ENCODE measurements at regions not wholly inside any gene's neighbourhood (a gene's known extent, or its start where the extent isn't known, plus 50 kb on each side); places are given as distances from the start of the nearest gene placed in this dataset.

- H3K4me1 ChIP-seq (ENCODE audit: control insufficient read depth, insufficient read depth, low read length), result no peaks in the 10 kb centered on the region
- H3K27me3 ChIP-seq (ENCODE audit: control insufficient read depth, insufficient read depth, low read length), result no peaks in the 10 kb centered on the region
- no peaks in the 10 kb centered on the region for H3K36me3 ChIP-seq (ENCODE audit: control insufficient read depth, insufficient read depth, low read length)
- H3K9me3 ChIP-seq (ENCODE audit: control insufficient read depth, low read depth, low read length), result no peaks in the 10 kb centered on the region
- H3K27ac ChIP-seq (ENCODE audit: low read length), result no peak overlapping the region
- DNase-seq, result no peak
- 71% methylated on average over 1 of the region's 1 CpG for WGBS (ENCODE audit: insufficient coverage, low lambda C conversion rate)
- no peak overlapping the region for H3K4me3 ChIP-seq (ENCODE audit: low read length)
Measured at GRCh38 chr1:190717055-190717454, 239.4 kb upstream of the BRINP3 start.

GRCh38 chr1:190736971-190737590 is 259.4 kb upstream of the BRINP3 start:
- Histone ChIP-seq H3K27me3 (ENCODE audit: control insufficient read depth, insufficient read depth, low read length) (no peaks in the 10 kb centered on the region), H3K4me1 (ENCODE audit: control insufficient read depth, insufficient read depth, low read length) (no peaks in the 10 kb centered on the region), H3K4me3 (ENCODE audit: low read length) (no peak overlapping the region), H3K9me3 (ENCODE audit: control insufficient read depth, low read depth, low read length) (no peaks in the 10 kb centered on the region), H3K36me3 (ENCODE audit: control insufficient read depth, insufficient read depth, low read length) (no peaks in the 10 kb centered on the region), H3K27ac (ENCODE audit: low read length) (no peak overlapping the region)
- 91% methylated on average over 4 of the region's 7 CpGs for WGBS (ENCODE audit: insufficient coverage, low lambda C conversion rate)
- no peak for DNase-seq

GRCh38 chr1:190738317-190738716 is 260.7 kb upstream of the BRINP3 start:
- H3K27me3 ChIP-seq (ENCODE audit: control insufficient read depth, insufficient read depth, low read length), result no peaks in the 10 kb centered on the region
- DNase-seq, result no peak
- H3K36me3 ChIP-seq (ENCODE audit: control insufficient read depth, insufficient read depth, low read length), result no peaks in the 10 kb centered on the region
- H3K4me3 ChIP-seq (ENCODE audit: low read length), result no peak overlapping the region
- H3K9me3 ChIP-seq (ENCODE audit: control insufficient read depth, low read depth, low read length), result no peaks in the 10 kb centered on the region
- no peaks in the 10 kb centered on the region for H3K4me1 ChIP-seq (ENCODE audit: control insufficient read depth, insufficient read depth, low read length)
- WGBS (ENCODE audit: insufficient coverage, low lambda C conversion rate), result 100% methylated on average over 1 of the region's 3 CpGs
- H3K27ac ChIP-seq (ENCODE audit: low read length), result no peak overlapping the region

GRCh38 chr1:190739926-190740325 is 262.3 kb upstream of the BRINP3 start:
- Histone ChIP-seq H3K4me1 (ENCODE audit: control insufficient read depth, insufficient read depth, low read length) (no peaks in the 10 kb centered on the region), H3K27ac (ENCODE audit: low read length) (no peak overlapping the region), H3K9me3 (ENCODE audit: control insufficient read depth, low read depth, low read length) (no peaks in the 10 kb centered on the region), H3K27me3 (ENCODE audit: control insufficient read depth, insufficient read depth, low read length) (no peaks in the 10 kb centered on the region), H3K36me3 (ENCODE audit: control insufficient read depth, insufficient read depth, low read length) (no peaks in the 10 kb centered on the region), H3K4me3 (ENCODE audit: low read length) (no peak overlapping the region)
- 63% methylated on average over 2 of the region's 2 CpGs for WGBS (ENCODE audit: insufficient coverage, low lambda C conversion rate)
- no peak for DNase-seq

GRCh38 chr1:190747704-190748103 is 270.0 kb upstream of the BRINP3 start:
- DNase-seq, result no peak
- Histone ChIP-seq H3K4me3 (ENCODE audit: low read length) (no peak overlapping the region), H3K36me3 (ENCODE audit: control insufficient read depth, insufficient read depth, low read length) (no peaks in the 10 kb centered on the region), H3K27ac (ENCODE audit: low read length) (no peak overlapping the region), H3K4me1 (ENCODE audit: control insufficient read depth, insufficient read depth, low read length) (no peaks in the 10 kb centered on the region), H3K27me3 (ENCODE audit: control insufficient read depth, insufficient read depth, low read length) (no peaks in the 10 kb centered on the region), H3K9me3 (ENCODE audit: control insufficient read depth, low read depth, low read length) (no peaks in the 10 kb centered on the region)

GRCh38 chr1:190752131-190752530 is 274.5 kb upstream of the BRINP3 start:
- 95% methylated on average over 2 of the region's 2 CpGs for WGBS (ENCODE audit: insufficient coverage, low lambda C conversion rate)
- no peak overlapping the region for H3K27ac ChIP-seq (ENCODE audit: low read length)
- H3K4me3 ChIP-seq (ENCODE audit: low read length), result no peak overlapping the region
- H3K4me1 ChIP-seq (ENCODE audit: control insufficient read depth, insufficient read depth, low read length), result no peaks in the 10 kb centered on the region
- DNase-seq, result no peak
- H3K27me3 ChIP-seq (ENCODE audit: control insufficient read depth, insufficient read depth, low read length), result no peaks in the 10 kb centered on the region
- H3K36me3 ChIP-seq (ENCODE audit: control insufficient read depth, insufficient read depth, low read length), result no peaks in the 10 kb centered on the region
- no peaks in the 10 kb centered on the region for H3K9me3 ChIP-seq (ENCODE audit: control insufficient read depth, low read depth, low read length)

GRCh38 chr1:190754666-190755065 is 277.0 kb upstream of the BRINP3 start:
- no peak overlapping the region for H3K27ac ChIP-seq (ENCODE audit: low read length)
- DNase-seq, result peak; percentile 10 to 52
- no peaks in the 10 kb centered on the region for H3K27me3 ChIP-seq (ENCODE audit: control insufficient read depth, insufficient read depth, low read length)
- no CpG with 5 or more reads among the region's 1 CpG for WGBS (ENCODE audit: insufficient coverage, low lambda C conversion rate)
- H3K4me3 ChIP-seq (ENCODE audit: low read length), result no peak overlapping the region
- no peaks in the 10 kb centered on the region for H3K36me3 ChIP-seq (ENCODE audit: control insufficient read depth, insufficient read depth, low read length)
- no peaks in the 10 kb centered on the region for H3K9me3 ChIP-seq (ENCODE audit: control insufficient read depth, low read depth, low read length)
- H3K4me1 ChIP-seq (ENCODE audit: control insufficient read depth, insufficient read depth, low read length), result no peaks in the 10 kb centered on the region

GRCh38 chr1:190759807-190760206 is 282.1 kb upstream of the BRINP3 start:
- H3K36me3 ChIP-seq (ENCODE audit: control insufficient read depth, insufficient read depth, low read length), result no peaks in the 10 kb centered on the region
- H3K27ac ChIP-seq (ENCODE audit: low read length), result no peak overlapping the region
- no peaks in the 10 kb centered on the region for H3K9me3 ChIP-seq (ENCODE audit: control insufficient read depth, low read depth, low read length)
- no peak for DNase-seq
- H3K4me3 ChIP-seq (ENCODE audit: low read length), result no peak overlapping the region
- H3K4me1 ChIP-seq (ENCODE audit: control insufficient read depth, insufficient read depth, low read length), result no peaks in the 10 kb centered on the region
- no peaks in the 10 kb centered on the region for H3K27me3 ChIP-seq (ENCODE audit: control insufficient read depth, insufficient read depth, low read length)

- Histone ChIP-seq H3K36me3 (ENCODE audit: control insufficient read depth, insufficient read depth, low read length) (no peaks in the 10 kb centered on the region), H3K9me3 (ENCODE audit: control insufficient read depth, low read depth, low read length) (no peaks in the 10 kb centered on the region), H3K27me3 (ENCODE audit: control insufficient read depth, insufficient read depth, low read length) (no peaks in the 10 kb centered on the region), H3K4me1 (ENCODE audit: control insufficient read depth, insufficient read depth, low read length) (no peaks in the 10 kb centered on the region), H3K27ac (ENCODE audit: low read length) (no peak overlapping the region), H3K4me3 (ENCODE audit: low read length) (no peak overlapping the region)
- WGBS (ENCODE audit: insufficient coverage, low lambda C conversion rate), result 100% methylated on average over 1 of the region's 3 CpGs
- DNase-seq, result no peak
Measured at GRCh38 chr1:190762325-190762724, 284.7 kb upstream of the BRINP3 start.

- H3K36me3 ChIP-seq (ENCODE audit: control insufficient read depth, insufficient read depth, low read length), result no peaks in the 10 kb centered on the region
- no peak overlapping the region for H3K27ac ChIP-seq (ENCODE audit: low read length)
- no peak overlapping the region for H3K4me3 ChIP-seq (ENCODE audit: low read length)
- no peaks in the 10 kb centered on the region for H3K4me1 ChIP-seq (ENCODE audit: control insufficient read depth, insufficient read depth, low read length)
- DNase-seq, result no peak
- H3K9me3 ChIP-seq (ENCODE audit: control insufficient read depth, low read depth, low read length), result no peaks in the 10 kb centered on the region
- WGBS (ENCODE audit: insufficient coverage, low lambda C conversion rate), result no CpG with 5 or more reads among the region's 10 CpGs
- H3K27me3 ChIP-seq (ENCODE audit: control insufficient read depth, insufficient read depth, low read length), result no peaks in the 10 kb centered on the region
Measured at GRCh38 chr1:190792873-190793272, 315.2 kb upstream of the BRINP3 start.

GRCh38 chr1:190807629-190808028 is 330.0 kb upstream of the BRINP3 start:
- DNase-seq, result no peak
- no peak overlapping the region for H3K4me3 ChIP-seq (ENCODE audit: low read length)
- H3K9me3 ChIP-seq (ENCODE audit: control insufficient read depth, low read depth, low read length), result no peaks in the 10 kb centered on the region
- no peaks in the 10 kb centered on the region for H3K36me3 ChIP-seq (ENCODE audit: control insufficient read depth, insufficient read depth, low read length)
- no CpG with 5 or more reads among the region's 1 CpG for WGBS (ENCODE audit: insufficient coverage, low lambda C conversion rate)
- H3K27me3 ChIP-seq (ENCODE audit: control insufficient read depth, insufficient read depth, low read length), result no peaks in the 10 kb centered on the region
- H3K27ac ChIP-seq (ENCODE audit: low read length), result no peak overlapping the region
- no peaks in the 10 kb centered on the region for H3K4me1 ChIP-seq (ENCODE audit: control insufficient read depth, insufficient read depth, low read length)

Data from large intestine (tissue), 3 donors.